ENCODE measurements at regions not wholly inside any gene's neighbourhood (a gene's known extent, or its start where the extent isn't known, plus 50 kb on each side); places are given as distances from the start of the nearest gene placed in this dataset.

DNA sequence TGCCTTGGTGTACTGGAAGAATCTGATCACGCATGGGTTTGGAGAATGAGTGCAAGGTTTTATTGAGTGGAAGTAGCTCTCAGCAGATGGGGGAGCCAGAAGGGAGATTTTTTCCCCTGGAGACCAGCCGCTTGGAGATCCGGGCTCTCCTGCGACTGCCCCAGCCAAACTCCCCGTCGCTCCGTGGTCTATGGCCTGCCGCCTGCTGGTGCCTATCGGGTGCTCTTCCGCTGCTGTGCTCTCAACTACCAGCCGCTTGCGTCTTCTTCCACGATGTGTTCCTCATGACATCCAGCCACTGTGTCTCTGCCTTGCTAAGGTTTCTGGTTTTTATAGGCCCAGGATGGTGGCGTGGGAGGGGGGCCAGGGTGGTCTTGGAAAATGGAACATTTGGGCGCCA is 145.6 kb upstream of the UBASH3B start (continued):
- TF ChIP-seq, protein P1, sequence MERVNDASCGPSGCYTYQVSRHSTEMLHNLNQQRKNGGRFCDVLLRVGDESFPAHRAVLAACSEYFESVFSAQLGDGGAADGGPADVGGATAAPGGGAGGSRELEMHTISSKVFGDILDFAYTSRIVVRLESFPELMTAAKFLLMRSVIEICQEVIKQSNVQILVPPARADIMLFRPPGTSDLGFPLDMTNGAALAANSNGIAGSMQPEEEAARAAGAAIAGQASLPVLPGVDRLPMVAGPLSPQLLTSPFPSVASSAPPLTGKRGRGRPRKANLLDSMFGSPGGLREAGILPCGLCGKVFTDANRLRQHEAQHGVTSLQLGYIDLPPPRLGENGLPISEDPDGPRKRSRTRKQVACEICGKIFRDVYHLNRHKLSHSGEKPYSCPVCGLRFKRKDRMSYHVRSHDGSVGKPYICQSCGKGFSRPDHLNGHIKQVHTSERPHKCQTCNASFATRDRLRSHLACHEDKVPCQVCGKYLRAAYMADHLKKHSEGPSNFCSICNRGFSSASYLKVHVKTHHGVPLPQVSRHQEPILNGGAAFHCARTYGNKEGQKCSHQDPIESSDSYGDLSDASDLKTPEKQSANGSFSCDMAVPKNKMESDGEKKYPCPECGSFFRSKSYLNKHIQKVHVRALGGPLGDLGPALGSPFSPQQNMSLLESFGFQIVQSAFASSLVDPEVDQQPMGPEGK (CRISPR knock-in tag; IDR thresholded peaks at IDR 0.05; ENCODE audit: borderline replicate concordance) = no peak
- TF ChIP-seq ZFP30 (CRISPR knock-in tag; IDR thresholded peaks at IDR 0.05) (no peak), CSDC2 (CRISPR knock-in tag; IDR thresholded peaks at IDR 0.05) (no peak)
- TF ChIP-seq, protein P2, sequence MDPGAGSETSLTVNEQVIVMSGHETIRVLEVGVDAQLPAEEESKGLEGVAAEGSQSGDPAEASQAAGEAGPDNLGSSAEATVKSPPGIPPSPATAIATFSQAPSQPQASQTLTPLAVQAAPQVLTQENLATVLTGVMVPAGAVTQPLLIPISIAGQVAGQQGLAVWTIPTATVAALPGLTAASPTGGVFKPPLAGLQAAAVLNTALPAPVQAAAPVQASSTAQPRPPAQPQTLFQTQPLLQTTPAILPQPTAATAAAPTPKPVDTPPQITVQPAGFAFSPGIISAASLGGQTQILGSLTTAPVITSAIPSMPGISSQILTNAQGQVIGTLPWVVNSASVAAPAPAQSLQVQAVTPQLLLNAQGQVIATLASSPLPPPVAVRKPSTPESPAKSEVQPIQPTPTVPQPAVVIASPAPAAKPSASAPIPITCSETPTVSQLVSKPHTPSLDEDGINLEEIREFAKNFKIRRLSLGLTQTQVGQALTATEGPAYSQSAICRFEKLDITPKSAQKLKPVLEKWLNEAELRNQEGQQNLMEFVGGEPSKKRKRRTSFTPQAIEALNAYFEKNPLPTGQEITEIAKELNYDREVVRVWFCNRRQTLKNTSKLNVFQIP (CRISPR knock-in tag; IDR thresholded peaks at IDR 0.05; ENCODE audit: borderline replicate concordance, low read depth) = no peak

DNA sequence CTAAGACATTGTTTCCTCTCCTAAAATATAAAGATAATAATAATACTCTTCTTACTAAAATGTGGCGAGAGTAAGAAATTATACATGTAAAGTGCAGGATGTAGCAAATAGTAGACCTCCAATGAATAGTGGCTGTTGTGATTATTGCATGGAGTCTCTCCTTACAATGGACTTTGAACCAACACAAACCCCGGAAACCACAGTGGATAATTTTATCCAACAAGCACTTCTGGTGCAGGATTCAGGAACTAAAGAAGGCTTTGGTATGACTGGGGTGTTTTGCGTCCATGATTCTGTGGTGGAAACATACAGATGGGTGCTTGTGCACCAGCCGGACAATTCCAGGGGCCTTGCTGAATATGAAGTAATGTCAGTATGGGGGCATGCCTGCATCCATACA is 146.4 kb upstream of the UBASH3B start:
- TF ChIP-seq, protein P3, sequence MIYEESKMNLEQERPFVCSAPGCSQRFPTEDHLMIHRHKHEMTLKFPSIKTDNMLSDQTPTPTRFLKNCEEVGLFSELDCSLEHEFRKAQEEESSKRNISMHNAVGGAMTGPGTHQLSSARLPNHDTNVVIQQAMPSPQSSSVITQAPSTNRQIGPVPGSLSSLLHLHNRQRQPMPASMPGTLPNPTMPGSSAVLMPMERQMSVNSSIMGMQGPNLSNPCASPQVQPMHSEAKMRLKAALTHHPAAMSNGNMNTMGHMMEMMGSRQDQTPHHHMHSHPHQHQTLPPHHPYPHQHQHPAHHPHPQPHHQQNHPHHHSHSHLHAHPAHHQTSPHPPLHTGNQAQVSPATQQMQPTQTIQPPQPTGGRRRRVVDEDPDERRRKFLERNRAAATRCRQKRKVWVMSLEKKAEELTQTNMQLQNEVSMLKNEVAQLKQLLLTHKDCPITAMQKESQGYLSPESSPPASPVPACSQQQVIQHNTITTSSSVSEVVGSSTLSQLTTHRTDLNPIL (CRISPR knock-in tag; IDR thresholded peaks at IDR 0.05; ENCODE audit: low read depth) = no peak
- TF ChIP-seq BACH2 (CRISPR knock-in tag; IDR thresholded peaks at IDR 0.05; ENCODE audit: borderline replicate concordance) = no peak
- no peak for ATAC-seq

DNA sequence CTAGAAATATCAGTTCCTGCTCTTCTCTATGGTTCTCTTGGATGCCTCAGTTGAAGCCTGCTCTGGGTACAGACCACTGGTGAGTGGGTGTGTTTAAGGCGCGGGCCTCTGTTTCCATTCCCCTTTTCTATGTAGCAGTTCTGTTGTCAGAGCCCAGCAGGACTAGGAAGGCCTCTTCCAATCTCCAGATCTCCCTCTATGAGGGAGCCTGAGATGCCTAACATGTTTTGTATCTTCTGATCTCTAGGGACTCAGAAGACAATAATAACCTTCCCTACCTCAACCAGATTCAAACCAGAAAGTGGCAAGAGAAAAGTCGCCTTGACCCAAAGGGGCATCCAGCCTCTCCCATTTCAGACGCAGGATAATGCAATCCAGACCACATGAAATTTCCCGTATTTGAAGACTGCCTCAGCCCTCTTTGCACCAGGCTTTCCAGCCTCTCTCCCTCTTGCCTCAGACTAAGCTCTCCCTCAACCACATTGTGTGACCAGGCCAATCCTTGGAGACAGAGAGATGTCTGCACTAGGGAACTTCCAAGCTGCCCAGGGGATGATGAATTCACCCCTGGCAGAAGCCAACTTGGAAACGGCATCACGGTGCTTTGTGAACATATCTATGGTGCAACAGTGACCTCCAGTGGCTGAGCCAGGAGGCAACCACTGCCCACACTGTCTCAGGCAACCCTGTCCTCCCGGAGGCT is 150.1 kb upstream of the UBASH3B start:
- peak; percentile 100 for ATAC-seq
- TF ChIP-seq ZFP3 (CRISPR knock-in tag; IDR thresholded peaks at IDR 0.05) = no peak
- TF ChIP-seq, protein P4, sequence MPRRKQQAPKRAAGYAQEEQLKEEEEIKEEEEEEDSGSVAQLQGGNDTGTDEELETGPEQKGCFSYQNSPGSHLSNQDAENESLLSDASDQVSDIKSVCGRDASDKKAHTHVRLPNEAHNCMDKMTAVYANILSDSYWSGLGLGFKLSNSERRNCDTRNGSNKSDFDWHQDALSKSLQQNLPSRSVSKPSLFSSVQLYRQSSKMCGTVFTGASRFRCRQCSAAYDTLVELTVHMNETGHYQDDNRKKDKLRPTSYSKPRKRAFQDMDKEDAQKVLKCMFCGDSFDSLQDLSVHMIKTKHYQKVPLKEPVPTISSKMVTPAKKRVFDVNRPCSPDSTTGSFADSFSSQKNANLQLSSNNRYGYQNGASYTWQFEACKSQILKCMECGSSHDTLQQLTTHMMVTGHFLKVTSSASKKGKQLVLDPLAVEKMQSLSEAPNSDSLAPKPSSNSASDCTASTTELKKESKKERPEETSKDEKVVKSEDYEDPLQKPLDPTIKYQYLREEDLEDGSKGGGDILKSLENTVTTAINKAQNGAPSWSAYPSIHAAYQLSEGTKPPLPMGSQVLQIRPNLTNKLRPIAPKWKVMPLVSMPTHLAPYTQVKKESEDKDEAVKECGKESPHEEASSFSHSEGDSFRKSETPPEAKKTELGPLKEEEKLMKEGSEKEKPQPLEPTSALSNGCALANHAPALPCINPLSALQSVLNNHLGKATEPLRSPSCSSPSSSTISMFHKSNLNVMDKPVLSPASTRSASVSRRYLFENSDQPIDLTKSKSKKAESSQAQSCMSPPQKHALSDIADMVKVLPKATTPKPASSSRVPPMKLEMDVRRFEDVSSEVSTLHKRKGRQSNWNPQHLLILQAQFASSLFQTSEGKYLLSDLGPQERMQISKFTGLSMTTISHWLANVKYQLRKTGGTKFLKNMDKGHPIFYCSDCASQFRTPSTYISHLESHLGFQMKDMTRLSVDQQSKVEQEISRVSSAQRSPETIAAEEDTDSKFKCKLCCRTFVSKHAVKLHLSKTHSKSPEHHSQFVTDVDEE (CRISPR knock-in tag; IDR thresholded peaks at IDR 0.05) = peak; percentile 26; the same call in 1 of the 2 replicates

DNA sequence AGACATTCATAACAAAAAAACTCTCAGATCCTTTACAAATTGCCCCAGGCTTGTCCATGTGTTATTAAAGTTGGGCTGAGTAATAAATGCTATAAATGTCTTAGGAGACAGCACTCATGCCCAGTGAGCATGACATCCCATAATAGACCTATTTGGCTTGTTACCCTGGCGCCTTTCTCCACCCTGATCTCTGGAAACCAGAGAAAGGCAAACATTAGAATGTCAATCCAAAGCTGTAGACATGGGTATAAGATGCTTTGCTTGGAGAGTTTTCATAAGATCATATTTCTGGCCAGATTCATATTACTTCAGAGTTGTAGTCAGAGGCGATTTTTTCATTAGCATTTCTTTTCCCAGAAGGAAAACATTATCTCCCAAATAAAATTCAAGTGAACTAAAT is 161.3 kb upstream of the UBASH3B start:
- TF ChIP-seq, protein P4 (CRISPR knock-in tag; IDR thresholded peaks at IDR 0.05) = no peak
- TF ChIP-seq GLIS3 (CRISPR knock-in tag; IDR thresholded peaks at IDR 0.05) (no peak), TCF4 (CRISPR knock-in tag; IDR thresholded peaks at IDR 0.05; ENCODE audit: borderline replicate concordance) (no peak), ZFP3 (CRISPR knock-in tag; IDR thresholded peaks at IDR 0.05) (no peak), SNAI2 (CRISPR knock-in tag; IDR thresholded peaks at IDR 0.05) (no peak), ZNF8 (CRISPR knock-in tag; IDR thresholded peaks at IDR 0.05) (no peak), PPARA (CRISPR knock-in tag; IDR thresholded peaks at IDR 0.05; ENCODE audit: borderline replicate concordance) (no peak), ZNF70 (CRISPR knock-in tag; IDR thresholded peaks at IDR 0.05) (no peak), ZC3H10 (CRISPR knock-in tag; IDR thresholded peaks at IDR 0.05) (no peak), TOX (CRISPR knock-in tag; IDR thresholded peaks at IDR 0.05; ENCODE audit: borderline replicate concordance) (no peak), ZFP30 (CRISPR knock-in tag; IDR thresholded peaks at IDR 0.05) (no peak), ISL1 (CRISPR knock-in tag; IDR thresholded peaks at IDR 0.05) (no peak), OSR1 (CRISPR knock-in tag; IDR thresholded peaks at IDR 0.05) (no peak), ARNTL (CRISPR knock-in tag; IDR thresholded peaks at IDR 0.05; ENCODE audit: borderline replicate concordance, low read depth) (no peak)
- TF ChIP-seq, protein P2 (CRISPR knock-in tag; IDR thresholded peaks at IDR 0.05; ENCODE audit: borderline replicate concordance, low read depth) = no peak
- TF ChIP-seq, protein P5, sequence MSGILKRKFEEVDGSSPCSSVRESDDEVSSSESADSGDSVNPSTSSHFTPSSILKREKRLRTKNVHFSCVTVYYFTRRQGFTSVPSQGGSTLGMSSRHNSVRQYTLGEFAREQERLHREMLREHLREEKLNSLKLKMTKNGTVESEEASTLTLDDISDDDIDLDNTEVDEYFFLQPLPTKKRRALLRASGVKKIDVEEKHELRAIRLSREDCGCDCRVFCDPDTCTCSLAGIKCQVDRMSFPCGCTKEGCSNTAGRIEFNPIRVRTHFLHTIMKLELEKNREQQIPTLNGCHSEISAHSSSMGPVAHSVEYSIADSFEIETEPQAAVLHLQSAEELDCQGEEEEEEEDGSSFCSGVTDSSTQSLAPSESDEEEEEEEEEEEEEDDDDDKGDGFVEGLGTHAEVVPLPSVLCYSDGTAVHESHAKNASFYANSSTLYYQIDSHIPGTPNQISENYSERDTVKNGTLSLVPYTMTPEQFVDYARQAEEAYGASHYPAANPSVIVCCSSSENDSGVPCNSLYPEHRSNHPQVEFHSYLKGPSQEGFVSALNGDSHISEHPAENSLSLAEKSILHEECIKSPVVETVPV (CRISPR knock-in tag; IDR thresholded peaks at IDR 0.05) = no peak
- TF ChIP-seq, protein P3 (CRISPR knock-in tag; IDR thresholded peaks at IDR 0.05; ENCODE audit: low read depth) = no peak
- no peak for ATAC-seq

Measured in SK-N-SH treated with all-trans-retinoic acid at 6 μM for 48 hours (cell line).